ENCODE measurements at regions not wholly inside any gene's neighbourhood (a gene's known extent, or its start where the extent isn't known, plus 50 kb on each side); places are given as distances from the start of the nearest gene placed in this dataset.
"Not testable (repeated sequence)": the region's sequence is repeated elsewhere in the genome, so short reads cannot be mapped to it uniquely, and the experiment has no call there.

DNA sequence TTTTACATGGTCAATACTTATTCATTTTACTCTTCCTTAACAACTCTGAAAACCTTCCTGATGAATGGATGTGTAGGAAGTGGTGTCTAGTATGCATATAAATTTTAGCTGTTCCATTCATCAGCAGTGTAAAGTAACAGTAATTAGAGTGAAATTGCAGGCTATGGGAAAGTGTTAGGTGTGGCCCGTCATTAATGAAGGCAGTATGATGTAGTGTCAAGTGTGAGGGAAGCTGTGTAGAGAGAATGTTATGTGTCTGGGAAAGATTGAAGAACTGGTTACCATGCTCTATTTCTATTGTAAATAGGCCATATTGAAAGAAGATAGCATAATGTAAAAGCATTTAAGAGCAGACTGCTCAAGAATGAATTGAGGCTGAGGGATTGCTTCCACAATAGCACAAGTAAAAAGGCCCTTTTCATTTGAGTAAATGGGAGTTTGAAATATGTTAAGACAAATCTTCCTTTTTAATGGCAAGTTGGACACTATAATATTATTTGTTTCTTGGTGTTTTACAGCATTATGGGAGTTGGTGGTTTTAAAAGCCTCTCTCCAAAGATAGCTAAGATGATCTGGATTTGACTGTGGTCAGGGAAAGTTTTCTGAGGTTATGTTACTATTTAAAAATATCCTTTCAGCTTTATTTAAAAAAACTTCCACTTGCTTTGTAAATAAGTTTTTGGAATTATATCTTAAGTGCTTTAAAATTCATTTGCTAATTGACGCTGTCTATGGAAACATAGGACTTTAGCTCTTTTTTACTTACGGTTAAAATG lies 401.0 kb upstream of the ZEB2 start:
- no peak for DNase-seq

DNA sequence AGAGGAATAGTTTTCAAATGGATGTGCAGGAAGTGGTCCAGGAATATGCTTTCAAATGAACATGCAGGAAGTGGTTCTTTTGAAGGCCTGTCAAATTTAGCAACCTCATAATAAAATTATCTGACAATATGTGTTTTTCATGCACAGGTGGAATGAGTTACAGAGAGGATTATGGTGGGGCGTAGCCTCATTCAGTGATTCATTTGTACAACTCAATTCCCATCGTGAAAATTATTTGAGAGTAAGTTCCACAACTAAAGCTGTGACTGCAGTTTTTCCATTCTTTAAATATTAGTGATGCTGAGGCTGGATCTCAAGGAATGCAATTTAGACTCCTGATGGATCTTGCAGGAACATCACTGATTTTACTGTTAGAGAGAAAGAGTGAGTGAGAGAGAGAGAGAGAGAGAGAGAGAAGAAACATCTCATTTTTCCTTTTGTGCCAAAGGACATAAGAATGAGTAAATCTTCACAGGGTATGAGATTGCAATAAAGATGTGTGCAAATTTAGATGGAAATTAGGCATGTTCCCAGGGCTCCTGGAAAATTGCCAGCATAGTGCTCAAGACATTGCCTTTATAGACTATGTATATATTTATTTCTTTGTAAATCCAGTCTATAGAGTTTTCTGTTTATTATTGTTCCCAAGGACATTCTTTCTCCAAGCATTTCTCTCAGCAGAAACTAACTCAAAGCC lies 394.9 kb upstream of the ZEB2 start:
- no peak for DNase-seq

DNA sequence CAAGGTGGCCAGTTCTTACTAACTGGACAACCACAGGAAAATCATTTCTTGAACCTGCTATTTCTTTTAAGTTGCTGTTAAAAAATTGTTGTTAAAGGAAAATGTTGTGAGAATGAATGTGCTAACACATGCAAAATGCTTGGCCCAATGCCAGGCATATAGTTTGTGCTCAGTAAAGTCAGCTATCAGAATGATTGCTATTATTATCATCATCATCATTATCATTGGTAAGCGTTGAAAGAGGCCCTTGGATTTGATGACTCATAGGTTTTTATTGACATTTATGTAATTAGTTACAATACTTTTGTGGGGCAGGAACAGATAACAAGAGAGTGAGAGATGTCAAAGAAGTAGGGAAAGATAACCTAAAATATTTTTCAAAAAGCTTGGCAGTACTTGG lies 394.2 kb upstream of the ZEB2 start:
- DNase-seq: no peak

DNA sequence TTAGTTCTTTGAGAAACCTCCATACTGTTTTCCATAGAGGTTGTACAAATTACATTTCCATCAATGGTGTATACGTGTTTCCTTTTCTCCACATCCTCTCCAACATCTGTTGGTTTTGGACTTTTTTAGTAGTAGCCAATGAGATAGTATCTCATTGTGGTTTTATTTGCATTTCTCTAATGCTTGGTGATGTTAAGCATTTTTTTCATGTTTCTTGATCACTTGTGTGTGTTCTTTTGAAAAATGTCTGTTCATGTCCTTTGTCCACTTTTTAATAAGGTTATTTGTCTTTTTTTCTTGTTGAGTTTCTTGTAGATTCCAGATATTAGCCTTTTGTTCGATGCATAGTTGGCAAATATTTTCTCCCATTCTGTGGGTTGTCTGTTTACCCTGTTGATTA lies 392.3 kb upstream of the ZEB2 start:
- no peak for DNase-seq

DNA sequence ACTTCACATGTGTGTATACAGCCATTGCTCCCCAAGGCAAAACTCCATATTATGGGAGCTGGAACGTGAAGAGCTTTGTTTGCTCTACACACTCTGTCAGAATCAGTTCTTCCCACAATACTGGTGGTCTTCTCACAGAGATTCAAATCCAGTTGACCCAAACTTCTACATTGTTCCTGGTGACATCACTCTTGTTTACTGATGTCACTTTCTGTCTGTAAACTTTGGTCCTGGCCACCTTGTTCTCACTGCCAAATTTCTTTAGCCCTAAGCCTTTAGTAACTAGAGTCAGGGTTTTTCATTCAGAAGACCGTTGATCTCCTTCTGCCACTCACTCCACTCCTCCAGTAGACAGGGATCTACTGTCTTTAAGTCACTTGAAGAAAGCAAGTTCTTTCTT lies 386.0 kb upstream of the ZEB2 start:
- no peak for DNase-seq

DNA sequence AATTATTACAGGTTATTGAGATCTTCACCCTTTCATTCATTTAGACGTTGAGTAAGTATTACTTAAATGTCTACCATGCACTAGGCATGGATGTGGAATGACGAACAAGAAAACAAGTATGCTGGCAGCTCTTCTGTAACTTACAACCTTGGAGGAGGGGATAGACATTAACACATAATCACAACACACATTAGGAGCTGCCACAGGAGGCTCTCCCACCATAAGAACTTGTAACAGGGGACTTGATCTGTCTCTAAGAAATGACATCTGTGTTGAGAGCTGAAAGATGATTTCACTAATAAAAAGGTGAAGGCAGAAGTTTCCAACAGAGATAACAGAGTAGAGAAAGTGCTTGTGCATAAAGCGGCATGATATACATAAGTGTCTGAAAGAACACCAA lies 384.7 kb upstream of the ZEB2 start:
- no peak for DNase-seq

DNA sequence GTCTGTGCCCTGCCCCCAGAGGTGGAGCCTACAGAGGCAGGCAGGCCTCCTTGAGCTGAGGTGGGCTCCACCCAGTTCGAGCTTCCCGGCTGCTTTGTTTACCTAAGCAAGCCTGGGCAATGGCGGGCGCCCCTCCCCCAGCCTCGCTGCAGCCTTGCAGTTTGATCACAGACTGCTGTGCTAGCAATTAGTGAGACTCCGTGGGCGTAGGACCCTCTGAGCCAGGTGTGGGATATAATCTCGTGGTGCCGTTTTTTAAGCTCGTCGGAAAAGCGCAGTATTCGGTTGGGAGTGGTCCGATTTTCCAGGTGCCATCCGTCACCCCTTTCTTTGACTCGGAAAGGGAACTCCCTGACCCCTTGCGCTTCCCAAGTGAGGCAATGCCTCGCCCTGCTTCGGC lies 383.1 kb upstream of the ZEB2 start:
- not testable (repeated sequence) for DNase-seq

DNA sequence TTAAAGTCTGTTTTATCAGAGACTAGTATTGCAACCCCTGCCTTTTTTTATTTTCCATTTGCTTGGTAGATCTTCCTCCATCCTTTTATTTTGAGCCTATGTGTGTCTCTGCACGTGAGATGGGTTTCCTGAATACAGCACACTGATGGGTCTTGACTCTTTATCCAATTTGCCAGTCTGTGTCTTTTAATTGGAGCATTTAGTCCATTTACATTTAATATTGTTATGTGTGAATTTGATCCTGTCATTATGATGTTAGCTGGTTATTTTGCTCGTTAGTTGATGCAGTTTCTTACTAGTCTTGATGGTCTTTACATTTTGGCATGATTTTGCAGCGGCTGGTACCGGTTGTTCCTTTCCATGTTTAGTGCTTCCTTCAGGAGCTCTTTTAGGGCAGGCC lies 381.5 kb upstream of the ZEB2 start:
- DNase-seq: not testable (repeated sequence)

DNA sequence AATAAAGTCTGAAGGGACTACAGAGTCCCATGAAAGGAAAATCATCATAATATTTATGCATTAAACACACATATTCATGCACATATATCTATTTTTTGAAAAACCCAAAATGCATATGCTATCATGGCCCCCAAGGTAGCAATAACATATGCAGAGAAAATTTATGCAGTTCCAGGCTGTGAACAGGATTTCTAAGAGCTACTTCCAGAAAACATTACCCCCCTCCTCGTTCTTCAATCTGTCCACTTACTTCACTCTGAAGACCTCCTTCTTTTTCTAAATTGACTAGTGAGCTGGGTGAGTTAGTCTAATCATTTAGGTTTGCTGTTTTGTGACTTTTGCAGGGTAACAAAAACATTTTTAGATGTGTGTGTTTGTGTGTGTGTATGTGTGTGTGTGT lies 376.4 kb upstream of the ZEB2 start:
- no peak for DNase-seq

DNA sequence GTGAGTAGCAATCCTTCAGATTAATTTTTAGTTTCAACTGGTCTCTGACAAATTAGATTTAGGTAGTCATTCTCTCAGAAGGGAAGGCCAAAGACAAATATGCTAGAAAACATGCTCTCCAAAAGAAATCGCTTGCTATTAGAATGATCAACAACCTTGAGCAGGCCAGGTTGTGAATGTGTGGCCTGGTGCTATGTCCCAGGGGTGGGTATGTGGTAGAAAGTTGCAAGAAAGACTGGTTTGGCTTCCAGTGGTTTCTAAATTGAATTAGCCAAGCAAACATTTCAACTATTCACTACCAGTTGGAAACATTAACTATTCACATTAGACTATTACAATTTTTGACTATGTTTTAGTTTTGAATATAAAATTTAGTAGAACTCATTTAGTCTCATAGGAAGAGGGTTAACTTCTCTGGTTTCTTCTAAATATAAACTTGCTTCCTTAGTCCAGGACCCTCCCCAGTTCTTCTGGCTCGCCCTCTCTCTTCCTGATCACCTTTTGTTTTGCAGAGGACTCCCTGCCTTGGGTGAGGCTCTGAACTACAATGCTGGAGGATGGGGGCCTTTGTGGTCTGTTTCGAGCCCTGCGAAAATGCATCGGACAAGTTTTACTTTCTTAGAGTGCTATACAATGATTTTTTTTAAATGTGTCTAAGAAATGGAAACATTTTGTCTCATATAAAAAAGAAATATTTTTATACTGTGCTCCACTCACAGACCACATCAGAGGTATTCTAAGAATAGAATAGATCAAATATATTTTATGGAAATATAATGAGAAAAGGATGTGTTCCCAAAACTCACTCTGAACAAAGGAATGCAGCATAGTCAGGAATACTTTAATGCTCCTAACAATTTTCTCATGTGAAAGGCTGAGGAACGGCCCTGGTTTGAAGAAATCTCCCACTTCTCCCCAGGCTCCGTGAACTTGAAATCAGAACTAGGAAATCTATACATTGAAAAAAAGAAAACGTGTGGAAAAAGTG lies 375.0 kb upstream of the ZEB2 start:
- no peak for DNase-seq

DNA sequence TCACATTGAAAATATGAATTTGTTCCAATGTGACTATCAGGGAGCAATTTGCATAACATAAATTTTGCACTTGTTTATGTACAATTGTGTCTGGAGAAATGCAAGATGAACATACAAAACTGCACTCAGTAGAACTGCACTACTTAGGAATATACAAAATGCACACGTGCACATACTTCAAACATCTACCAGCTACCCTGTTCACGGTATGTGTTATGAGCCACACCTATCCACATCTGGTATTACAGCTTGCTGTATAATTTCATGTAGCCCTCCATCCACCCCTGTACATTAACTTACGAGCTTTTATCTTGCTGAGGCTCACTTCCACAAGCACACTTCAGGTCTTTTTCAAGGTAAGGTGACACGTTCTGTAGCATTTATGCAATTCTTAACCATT lies 373.5 kb upstream of the ZEB2 start:
- no peak for DNase-seq

DNA sequence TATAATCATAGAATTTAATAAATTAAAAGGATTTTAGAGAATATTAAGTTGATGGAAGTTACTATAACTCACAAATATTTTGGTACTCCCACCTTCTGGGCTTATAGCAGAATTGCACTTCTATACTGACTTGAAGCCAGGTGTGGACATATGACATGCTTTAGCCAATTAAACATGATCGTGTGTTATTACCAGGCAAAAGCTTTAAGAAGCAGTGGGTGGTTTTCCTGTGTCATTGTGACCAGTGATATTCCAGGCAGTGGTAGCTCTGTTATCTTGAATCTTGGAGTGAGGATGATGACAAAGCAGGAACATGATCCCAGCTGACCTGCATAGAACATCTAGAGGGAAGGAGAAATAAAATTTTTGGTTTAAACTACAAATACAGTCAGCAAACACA lies 370.9 kb upstream of the ZEB2 start:
- no peak for DNase-seq

DNA sequence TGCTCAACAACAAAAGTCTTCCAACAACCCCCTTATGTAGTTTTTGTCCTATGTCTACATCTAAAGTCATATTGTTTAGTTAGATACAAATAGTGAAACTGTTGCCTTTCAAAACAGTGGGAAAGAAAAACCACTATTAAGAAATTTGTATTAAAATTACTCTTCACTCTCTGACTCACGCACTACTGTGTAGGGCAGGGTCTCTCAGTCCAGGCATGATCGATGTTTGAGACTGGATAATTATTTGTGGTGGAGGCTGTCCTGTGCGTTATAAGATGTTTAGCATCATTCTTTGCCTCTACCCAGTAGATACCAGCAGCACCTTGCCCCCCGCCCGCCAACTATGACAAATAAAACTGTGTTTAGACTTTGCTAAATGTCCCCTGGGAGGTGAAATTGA lies 369.4 kb upstream of the ZEB2 start:
- no peak for DNase-seq

DNA sequence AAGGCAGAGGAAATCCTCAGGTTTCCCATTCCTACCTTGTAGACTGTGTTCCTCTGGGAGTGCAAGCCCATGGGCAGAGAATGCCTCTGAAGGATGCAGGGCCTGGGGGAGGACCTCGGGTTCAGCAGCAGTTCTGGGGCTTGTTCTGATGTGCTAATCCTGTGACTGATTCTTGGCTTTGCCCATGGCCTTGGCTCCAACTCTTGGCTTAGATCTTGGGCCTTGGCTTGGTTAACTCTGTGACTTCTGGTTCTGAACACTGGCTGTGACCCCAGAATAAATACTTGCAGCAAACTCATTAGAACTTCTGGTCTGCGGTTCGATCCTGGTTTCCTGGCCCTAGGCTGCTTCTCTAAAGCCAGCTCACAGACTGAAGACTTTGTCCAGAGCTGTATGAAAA lies 366.9 kb upstream of the ZEB2 start:
- no peak for DNase-seq

DNA sequence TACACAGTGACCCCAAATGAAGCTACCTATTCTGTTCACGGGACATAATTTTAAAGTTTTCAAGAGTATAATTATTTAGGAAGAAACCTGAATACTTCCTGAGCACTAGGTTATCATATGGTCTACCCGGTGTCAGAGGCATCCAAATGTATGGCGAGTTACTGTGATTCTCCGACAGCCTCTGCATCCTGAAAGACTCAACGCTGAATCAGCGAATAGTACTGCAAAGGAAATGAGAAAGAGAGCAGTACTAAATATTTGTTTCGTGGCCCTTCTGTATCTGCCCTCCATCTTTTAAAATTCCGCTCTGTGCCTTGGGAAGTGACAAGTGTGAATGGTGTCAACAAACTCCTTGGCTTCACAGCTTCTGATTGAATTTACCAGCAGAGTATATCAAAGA lies 358.0 kb upstream of the ZEB2 start:
- no peak for DNase-seq

DNA sequence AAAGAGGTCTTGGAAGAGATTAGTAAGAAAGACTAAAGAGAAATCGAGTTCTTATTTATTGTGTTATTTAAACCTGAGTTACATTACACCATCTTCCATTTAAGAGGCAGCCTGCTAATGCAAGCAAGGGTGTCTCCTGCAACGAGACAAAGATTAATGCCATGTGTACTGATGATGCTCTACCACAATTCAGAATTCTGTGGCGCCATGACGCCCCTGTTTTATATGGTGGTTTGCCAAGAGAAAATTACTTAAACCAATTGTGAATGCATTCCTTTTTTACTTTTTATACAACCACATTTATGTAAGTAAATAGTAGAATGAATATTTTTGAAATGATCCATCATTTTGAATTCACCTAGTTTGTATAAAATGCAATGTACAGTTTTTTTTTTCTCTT lies 356.1 kb upstream of the ZEB2 start:
- DNase-seq: no peak

DNA sequence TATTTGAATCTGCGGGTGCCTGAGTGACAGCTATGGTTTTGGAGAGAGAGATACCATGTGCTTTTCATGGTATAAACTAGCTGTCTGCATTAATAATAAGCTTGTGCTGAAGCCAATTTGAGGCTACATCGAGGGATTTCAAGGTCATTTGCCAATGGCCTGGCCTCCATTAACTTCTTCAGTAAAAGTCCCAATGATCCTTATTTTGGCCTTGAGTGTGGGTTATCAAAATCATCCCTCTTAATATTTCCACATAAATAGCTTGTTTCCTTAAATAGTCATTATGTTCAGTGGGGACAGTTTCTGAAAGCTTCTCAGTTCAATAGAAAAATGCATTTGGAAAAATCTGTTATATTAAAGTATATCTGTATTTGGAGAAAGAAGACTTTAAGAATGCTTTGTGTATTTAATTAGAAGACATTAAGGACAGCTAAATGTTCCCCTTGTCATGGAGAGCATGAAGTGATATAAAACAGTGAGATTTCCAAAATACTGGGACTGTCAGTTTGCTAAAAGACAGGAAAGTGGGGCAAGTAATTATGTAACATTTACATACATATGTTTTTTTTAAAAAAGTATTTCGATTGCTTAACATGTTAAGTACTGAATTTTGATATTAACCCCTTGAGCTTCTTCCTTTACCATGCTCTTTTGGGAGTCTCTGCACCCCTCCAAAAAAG lies 355.5 kb upstream of the ZEB2 start:
- no peak for DNase-seq

DNA sequence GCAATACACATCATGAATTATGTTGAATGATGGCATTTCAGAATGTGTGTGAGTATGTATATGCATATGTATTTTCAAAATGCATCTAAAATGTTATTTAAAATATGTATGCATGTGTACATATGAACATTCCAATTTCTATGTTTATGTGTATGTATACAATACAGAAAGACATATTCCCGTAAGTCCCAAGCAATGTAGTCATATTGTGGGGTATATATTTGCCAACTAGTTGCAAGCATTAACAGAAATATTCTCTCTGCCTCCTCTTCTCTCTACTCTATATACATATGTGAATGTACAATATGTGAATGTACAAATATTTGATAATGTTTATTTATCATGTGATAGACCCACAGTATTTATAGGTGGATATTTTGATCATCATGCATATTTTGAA lies 345.8 kb upstream of the ZEB2 start:
- DNase-seq: no peak

DNA sequence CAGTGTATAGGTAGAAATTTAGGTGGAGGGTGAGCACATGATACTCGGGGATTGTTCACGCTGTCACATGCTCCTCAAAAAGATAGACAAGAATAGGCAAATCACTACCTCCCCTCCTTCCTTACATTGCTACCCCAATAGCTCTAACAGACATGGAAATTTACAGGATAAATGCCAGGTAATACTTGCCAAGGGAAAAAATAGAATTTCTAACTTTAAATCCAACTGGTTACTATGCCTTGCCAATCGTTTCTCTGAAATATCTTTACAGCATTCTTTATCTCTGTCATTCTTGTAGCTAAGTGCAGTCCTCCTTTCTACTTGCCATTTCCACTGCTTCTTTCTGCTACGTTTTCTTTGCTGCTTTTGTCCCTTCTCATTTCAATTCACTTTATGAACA lies 339.8 kb upstream of the ZEB2 start:
- no peak for DNase-seq

DNA sequence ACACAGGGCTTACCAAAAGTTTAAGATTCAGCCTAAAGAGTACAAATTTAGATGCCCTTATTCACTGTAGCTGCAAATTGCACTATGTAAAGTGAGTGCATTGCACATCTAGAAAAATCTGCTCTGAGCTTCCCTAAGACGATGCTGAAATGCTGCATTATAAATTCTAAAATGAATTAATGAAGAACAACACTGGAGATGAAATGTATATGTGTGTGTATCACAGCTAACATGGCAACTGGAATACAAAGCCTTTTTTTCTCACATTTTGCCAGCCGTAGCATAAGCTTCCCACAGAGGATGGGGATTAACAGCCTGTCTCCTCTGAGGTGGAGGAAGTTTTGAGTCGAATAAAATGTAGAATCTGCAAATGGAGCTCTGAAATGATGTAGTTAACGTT lies 338.3 kb upstream of the ZEB2 start:
- no peak for DNase-seq

DNA sequence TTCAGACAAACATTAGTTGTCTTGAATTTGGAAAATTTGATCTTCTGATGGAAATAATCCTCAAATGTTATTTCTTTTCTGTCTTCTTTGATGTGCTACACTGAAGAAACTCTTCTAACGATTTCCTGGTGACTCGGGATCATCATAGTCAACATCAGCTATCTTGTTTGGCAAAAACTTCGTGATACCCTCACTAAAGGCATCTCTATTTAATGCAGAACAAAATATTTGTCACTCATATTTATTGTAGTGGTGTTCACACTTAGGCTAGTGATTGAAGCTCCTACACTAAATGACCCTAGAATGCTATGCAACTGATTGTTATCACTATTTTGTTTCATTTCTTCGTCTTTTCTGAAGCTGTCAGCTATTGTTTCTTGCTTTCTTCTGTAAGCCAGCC lies 334.7 kb upstream of the ZEB2 start:
- no peak for DNase-seq

DNA sequence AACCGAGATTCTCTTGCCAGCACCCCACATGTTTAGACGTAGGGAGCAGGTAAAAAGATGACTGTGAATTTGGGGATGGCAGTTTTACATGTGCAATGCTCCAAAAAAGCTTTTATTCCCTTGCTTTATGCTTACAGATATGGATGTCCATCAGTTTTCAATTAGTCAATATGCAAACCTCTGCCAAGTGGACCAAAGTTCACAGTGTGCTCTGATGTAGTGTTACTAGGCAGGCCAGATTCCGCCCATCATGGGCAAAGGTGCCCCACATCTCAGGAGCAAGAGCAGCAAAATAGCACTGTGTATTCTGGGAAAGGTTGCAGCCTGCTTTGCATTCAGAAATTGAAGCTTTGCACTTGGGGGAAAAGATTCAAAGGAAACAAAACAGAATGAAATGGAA lies 329.7 kb upstream of the ZEB2 start:
- DNase-seq: no peak

DNA sequence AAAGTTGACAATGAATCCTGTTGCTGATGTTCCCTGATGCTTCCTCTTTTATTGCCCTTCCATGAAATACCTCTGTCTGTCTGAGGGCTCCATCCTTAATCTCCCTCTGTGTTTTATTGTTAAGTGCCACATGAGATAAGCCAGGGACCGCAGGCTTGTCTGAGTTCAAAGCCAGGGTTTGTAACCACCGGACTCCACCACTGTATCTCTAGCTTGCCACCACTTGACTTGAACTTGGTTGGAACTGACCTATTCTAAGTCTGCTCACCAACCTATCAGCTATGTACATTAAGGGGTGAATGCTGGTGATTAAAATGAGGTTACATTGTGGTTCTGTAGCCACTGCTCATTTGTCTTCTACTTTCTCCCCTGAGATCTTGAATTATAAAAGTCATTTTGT lies 328.5 kb upstream of the ZEB2 start:
- DNase-seq: no peak
